GM18507 (cell line): ENCODE measurements at regions not wholly inside any gene's neighbourhood (a gene's known extent, or its start where the extent isn't known, plus 50 kb on each side); places are given as distances from the start of the nearest gene placed in this dataset.
"Not testable (repeated sequence)": the region's sequence is repeated elsewhere in the genome, so short reads cannot be mapped to it uniquely, and the experiment has no call there.

Source experiments
- DNase-seq: peaks from one replicate; pipeline ENCODE4 v3.0.0; 2011; ENCODE audit warnings: low read depth; ENCODE audit not compliant: insufficient read length; ENCODE audit errors: extremely low spot score
- FAIRE-seq: peaks from 2 replicates; lab custom pipeline; 2011; peaks lifted over from hg19 to GRCh38; lab: Jason Lieb, UNC

- no peak for DNase-seq
Observed at GRCh38 chr2:224133387-224133786, 94.3 kb upstream of the SERPINE2 start.

GRCh38 chr2:224127871-224128501 is 88.9 kb upstream of the SERPINE2 start:
- no peak for FAIRE-seq
- DNase-seq, result no peak

More at GRCh38 chr2:224133387-224133786, 94.3 kb upstream of the SERPINE2 start:
- no peak for FAIRE-seq

GRCh38 chr2:224126440-224126839 is 87.4 kb upstream of the SERPINE2 start:
- no peak for FAIRE-seq
- no peak for DNase-seq

GRCh38 chr2:224126003-224126402 is 86.9 kb upstream of the SERPINE2 start:
- no peak for FAIRE-seq
- no peak for DNase-seq

GRCh38 chr2:224122542-224122941 is 83.5 kb upstream of the SERPINE2 start:
- DNase-seq, result no peak
- no peak for FAIRE-seq

GRCh38 chr2:224121406-224122067 is 82.5 kb upstream of the SERPINE2 start:
- DNase-seq, result no peak
- no peak for FAIRE-seq

DNA sequence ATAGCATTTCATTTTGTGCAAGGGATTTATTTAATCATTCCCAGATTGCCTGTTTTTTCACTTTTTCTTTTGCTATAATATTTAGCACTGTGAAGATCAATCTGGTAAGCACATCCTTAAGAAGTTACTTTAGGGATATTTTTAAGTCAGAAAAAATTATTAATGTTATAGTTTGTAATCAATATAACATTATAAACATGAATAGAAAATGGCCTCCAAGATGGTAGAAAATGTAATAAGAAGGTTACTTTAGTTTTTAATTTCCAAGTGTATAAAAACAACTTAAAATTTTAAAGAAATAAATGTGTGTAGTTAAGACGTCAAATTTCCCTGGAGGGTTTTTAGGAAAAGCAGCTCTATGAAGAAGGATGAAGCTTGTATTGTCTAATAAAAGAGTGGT is 81.9 kb upstream of the SERPINE2 start:
- FAIRE-seq (no peak), DNase-seq (no peak)

DNA sequence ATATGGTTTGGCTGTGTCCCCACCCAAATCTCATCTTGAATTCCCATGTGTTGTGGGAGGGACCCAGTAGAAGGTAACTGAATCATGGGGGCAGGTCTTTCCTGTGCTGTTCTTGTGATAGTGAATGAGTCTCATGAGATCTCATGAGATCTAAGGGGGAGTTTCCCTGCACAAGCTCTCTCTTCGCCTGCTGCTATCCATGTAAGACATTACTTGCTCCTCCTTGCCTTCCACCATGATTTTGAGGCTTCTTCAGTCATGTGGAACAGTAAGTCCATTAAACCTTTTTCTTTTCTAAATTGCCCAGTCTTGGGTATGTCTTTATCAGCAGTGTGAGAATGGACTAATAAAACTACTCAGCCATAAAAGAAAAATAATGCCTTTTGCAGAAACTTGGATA is 80.8 kb upstream of the SERPINE2 start:
- FAIRE-seq, DNase-seq: not testable (repeated sequence)

GRCh38 chr2:224114428-224114827 is 75.3 kb upstream of the SERPINE2 start:
- FAIRE-seq (no peak), DNase-seq (no peak)

DNA sequence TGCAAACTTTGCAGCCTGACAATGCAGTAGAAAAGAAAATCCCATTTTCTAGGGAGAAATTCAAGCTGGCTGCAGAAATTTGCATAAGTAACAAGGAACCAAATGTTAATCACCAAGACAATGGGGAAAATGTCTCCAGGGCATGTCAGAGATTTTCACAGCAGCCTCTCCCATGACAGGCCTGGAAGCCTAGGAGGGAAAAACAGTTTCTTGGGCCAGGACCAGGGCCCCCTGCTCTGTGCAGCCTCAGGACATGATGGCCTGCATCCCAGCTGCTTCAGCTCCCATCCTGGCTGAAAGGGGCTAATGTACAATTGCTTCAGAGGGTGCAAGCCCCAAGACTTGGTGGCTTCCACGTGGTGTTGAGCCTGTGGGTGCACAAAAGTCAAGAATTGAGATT is 74.8 kb upstream of the SERPINE2 start:
- DNase-seq, FAIRE-seq: not testable (repeated sequence)

DNA sequence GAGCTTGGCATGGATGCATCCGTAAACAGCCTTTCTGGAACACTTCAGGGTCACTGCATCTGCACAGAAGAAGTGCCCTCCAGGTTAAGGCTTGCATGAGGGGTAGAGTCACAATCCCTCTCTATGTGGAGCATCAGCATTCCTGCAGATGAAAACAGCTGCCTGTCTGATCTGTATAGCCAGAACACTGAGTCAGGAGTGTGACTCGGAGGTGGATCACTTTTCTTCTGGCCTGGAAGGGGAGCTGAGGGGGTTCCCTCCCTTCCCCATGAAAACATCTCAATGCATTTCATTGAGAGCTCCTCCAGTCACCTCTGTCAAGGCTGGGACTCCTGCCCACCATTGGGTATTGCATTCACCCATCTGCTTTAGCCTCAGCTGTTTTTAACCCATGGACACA is 72.5 kb upstream of the SERPINE2 start:
- DNase-seq, result no peak
- no peak for FAIRE-seq

- DNase-seq (no peak), FAIRE-seq (no peak)
Observed at GRCh38 chr2:224110811-224111210, 71.7 kb upstream of the SERPINE2 start.

DNA sequence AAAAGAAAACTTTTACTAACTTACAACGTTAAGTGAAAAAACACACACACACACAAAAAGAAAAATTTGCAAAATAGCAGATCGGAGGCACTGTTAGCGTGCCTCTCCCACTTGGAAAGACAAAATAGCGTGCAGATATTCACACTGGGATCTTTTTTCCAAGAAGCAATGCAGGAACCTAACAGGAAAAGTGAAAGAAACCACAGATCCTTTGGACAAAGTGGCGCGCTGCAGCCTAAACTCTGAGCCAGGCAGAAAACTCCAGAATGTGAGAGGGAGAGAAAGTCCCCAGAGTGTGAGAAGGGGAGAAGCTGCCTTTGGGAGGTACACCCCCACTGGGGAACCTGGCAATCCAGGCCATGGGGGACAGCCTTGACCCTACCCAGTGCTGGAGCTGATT is 70.7 kb upstream of the SERPINE2 start:
- FAIRE-seq, result no peak

GRCh38 chr2:224106794-224107193 is 67.7 kb upstream of the SERPINE2 start:
- DNase-seq (no peak), FAIRE-seq (no peak)

More for the DNA sequence above, 70.7 kb upstream of the SERPINE2 start:
- no peak for DNase-seq

DNA sequence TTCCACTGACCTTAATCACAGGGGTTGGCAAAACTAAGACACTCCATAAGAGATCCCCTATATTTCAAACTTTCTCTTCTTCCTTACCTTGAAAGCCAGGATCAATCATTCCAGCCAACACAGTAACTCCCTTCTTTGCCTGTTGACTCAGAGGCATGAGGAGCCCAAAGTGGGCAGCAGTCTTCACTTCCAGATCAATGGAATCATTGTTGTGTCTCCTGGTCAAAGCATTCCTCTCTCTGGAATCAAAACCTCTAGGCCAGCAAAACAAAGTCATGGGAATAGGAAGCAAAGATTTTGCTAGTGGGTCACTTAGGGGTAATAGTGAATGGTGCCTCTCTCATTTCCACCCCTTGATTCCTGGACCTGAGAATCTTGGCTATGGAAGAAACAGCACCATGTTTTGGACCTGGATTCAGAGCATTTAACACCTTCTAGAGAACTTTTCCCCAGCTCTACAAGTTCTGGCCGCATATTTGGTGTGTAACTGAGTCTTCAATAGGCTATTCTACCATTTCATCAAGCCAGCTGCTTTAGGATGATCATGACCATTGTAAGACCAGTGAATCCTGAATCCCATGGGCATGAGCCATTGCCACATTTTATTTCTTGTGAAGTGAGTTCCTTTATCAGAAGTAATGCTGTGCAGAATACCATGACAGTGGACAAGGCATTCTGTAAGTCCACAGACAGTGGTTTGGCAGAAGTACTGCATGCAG is 65.7 kb upstream of the SERPINE2 start:
- no peak for DNase-seq
- FAIRE-seq, result no peak

- no peak for DNase-seq
- no peak for FAIRE-seq
Observed at GRCh38 chr2:224103651-224104050, 64.6 kb upstream of the SERPINE2 start.

DNA sequence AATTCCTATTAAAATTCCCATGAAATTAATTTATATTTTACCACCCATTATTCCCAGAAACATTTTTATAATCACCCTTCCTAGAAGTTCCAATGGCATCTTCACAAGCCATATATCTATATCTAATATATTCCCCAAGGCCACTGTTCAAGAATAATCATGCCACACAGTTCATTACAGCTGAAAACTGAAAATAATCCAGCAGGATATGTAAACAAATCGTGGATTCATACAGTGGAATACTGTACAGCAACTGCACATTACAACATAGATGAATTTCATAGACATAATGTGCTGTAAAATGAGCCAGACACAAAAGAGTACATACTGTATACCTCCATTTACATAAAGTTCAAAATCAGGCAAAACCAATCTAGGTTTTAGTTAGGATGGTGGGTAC is 63.9 kb upstream of the SERPINE2 start:
- FAIRE-seq (no peak), DNase-seq (no peak)

GRCh38 chr2:224101820-224102630 is 62.9 kb upstream of the SERPINE2 start:
- DNase-seq, result no peak
- FAIRE-seq, result no peak

DNA sequence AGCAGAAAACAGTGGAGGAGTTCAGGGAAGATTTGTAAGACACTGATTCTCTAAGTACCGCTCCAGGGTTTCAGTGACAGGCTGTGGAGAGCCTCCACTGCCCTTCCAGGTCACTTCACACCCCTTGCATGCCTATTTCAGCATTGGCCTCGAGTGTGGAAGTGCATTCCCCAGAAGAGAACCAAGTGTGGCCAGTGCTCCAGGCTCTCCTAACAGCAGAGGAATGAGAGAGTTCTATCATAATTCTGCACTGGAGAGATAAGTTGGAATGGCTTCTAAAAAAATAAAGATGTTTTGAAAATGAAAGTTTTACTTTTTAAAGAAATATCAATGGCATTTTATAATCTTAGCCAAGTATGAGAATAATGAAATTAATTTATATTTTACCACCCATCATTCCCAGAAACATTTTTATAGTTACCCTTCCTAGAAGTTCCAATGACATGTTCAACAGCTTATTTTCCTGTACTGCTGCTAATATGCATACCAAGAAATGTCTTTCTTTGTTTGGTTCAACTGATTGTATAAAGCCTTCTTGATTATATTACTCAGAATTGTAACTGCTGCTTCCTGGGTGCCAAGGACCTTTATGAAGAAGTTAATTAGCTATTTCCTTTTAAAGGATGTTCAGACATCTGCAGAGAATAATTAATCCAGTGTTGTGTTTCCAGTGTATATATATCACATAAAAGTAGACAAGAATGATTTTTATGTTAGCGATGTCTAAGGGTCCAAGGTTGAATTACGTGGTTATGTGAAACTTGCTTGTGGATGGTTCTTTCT is 61.0 kb upstream of the SERPINE2 start:
- FAIRE-seq (no peak), DNase-seq (no peak)
